HG03159 (cell line): ENCODE measurements at regions not wholly inside any gene's neighbourhood (a gene's known extent, or its start where the extent isn't known, plus 50 kb on each side); places are given as distances from the start of the nearest gene placed in this dataset.

ENCODE experiments used
- ATAC-seq: cut with Tn5 transposase; IDR thresholded peaks from one replicate; pipeline ENCODE4 v1.9.1; 2021; ENCODE audit warnings: mild to moderate bottlenecking, moderate library complexity; ENCODE audit not compliant: unreplicated experiment

- ATAC-seq, result no peak
Measured at GRCh38 chr20:52820641-52821292, 151.4 kb upstream of the TSHZ2 start.

GRCh38 chr20:52818491-52818890 is 153.7 kb upstream of the TSHZ2 start:
- ATAC-seq, result no peak

DNA sequence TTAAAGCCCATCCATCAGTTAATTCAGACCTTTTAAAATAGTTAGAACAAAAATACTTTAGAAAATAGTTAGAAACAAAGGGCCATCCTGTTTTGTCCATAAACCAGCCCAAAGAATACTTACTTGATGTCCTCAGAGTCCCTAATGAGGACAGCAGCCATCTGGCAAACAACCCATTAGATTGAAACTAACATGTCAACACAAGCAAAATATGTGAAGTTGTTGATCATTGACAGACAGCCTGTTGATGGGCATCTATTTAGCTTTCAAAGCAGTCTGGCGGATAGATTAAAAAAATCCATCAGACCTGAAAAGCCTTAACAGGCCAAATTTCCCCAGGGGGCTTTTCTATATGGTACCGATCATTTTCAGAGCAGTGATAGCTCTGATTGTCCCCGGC is 154.2 kb upstream of the TSHZ2 start:
- ATAC-seq, result no peak

GRCh38 chr20:52817511-52817910 is 154.6 kb upstream of the TSHZ2 start:
- no peak for ATAC-seq

GRCh38 chr20:52814371-52814770 is 157.8 kb upstream of the TSHZ2 start:
- ATAC-seq, result no peak

GRCh38 chr20:52812231-52812847 is 159.8 kb upstream of the TSHZ2 start:
- ATAC-seq, result no peak

- no peak for ATAC-seq
Measured at GRCh38 chr20:52809003-52809402, 163.2 kb upstream of the TSHZ2 start.

- ATAC-seq, result no peak
Measured at GRCh38 chr20:52806918-52807317, 165.2 kb upstream of the TSHZ2 start.

DNA sequence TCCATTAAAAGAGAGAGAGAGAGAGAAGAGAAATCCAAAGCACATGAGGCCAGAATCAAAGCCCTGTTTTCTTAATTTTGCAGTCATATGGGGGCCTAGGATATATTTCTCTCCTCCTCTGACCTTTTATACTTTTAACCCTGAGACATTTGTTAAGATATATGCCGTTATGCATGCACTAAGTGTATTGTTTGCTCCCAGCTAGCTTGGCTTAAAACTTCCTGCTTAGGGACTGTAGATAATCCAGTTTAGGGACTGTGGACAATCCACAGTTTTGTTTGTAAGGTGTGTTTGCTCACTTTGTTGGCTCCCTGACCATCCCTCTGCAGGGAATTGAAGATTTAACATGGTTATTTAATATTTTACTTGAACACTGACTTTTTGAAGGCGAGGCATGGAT is 166.3 kb upstream of the TSHZ2 start:
- ATAC-seq, result no peak

GRCh38 chr20:52805296-52805571 is 166.9 kb upstream of the TSHZ2 start:
- no peak for ATAC-seq

- ATAC-seq, result no peak
Measured at GRCh38 chr20:52804497-52805295, 167.5 kb upstream of the TSHZ2 start.

DNA sequence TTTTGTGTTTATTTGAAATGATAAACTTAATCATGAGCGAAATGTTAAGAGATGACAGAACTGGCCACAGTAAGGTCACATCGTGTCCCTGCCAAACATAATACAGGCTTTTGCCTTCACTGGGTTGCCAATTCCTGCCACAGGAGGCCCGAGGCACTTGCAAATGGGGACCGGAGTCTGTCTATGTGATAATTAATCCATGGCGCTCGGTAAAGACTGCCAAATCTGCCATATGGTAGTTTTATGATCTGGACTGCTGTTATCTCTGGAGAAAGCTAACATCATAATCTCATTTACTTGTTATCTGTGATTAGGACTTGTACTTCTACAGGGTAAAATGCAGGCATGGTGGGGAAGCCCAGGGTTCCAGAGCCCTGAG is 170.5 kb upstream of the TSHZ2 start:
- no peak for ATAC-seq

DNA sequence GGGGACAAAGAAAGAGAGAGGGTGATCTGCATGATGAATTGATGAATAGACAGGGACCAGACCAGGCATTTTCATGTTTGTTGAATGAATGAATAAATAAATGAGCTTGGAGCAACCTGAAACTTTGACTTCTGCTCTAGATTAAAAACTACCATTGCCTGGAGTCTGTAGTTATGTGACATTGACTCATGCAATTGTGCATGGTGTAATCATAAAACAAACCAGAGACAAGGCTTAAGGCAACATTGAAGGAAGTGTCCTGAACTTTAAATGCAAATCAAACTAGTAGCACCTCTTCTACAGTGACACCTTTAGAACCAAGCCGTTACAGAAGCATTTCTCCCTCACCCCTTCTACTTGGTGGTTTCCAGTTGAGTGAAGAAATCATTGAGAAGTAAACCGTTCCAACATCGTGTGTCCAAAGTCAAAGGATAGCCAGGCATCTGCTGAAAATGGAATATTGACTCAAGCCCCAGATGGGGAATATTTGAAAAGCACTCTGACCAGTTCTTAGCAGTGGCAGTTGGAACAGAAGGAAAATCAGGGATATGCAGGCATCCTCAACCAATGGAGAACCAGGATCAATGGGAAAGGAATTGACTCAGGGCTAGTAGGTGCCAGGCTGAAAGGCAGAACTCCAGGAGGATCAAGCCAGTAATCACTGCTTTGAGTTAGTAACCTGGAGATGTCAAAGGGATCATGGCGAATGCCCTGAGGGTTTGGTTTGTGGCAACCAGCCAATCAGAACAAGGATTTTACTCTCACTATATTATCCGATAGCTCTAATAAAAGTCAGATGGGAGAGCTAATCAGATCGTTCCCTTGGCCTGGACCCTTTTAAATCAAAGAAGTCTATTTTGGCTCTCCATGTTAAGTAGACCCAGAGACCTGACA is 171.2 kb upstream of the TSHZ2 start:
- ATAC-seq, result no peak

GRCh38 chr20:52799130-52799529 is 173.0 kb upstream of the TSHZ2 start:
- ATAC-seq, result no peak

DNA sequence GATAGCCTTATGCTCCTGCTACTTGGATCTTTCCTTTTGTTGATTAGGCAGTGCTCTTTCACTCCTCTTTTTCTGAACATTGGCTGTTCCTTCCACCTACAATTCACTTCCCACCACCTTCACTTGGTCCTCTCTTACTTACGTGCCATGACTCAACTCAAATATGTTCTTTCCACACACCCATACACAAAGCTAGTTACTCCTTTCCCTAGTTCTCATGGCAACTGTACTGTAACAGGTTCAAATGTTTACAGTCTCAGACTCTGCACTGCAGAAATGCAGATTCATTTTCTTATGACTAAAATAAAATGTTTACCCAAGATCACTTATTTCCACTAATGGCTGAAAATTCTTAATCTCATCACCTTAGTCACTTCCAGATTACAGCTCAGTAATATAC is 174.0 kb upstream of the TSHZ2 start:
- ATAC-seq, result no peak

DNA sequence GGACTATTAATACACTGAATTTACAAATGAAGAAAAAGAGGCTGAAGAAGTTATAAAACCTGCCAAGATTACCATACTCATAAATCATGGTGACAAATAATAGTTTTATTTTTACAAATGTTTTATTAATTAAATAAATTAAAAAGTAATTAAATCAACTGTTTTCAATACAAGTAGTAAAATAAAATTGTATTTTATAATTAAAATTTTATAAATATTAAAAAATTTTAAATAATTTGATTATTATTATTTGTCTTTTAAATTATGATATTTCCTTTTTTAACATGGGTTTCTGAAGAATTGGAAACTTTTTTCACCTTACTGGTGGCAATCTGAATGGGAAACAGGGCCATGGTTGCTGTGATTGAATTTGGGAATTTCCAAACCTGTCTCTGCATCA is 177.3 kb upstream of the TSHZ2 start:
- ATAC-seq, result no peak

DNA sequence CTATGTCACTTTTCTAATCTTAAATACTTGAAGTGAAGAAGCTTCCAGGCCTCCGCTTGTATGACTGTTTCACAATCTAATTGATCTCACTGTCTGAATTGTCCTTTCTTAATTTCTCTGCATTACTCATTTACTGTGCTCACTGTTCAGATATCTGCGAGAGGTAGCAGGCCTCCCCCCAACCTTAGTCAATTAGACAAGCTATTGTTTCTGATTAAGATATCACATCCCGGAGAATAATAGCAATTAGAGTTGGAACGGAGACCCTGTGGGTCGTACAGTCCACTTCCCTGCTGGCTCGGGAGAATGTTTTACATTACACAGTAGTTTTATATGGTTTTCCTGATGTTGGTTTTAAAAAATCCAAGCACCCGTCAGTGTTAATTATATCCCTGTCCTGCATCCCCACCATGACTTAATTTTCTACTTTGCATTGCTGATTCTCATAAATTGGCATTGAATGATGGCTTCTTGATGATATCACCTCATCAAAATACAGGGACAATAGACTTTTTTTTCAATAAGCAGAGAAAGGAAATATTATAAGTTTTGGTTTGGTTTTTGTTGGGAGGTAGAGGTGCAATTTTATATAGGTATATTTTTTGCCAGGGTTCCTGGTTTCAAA is 178.7 kb upstream of the TSHZ2 start:
- no peak for ATAC-seq

- ATAC-seq, result no peak
Measured at GRCh38 chr20:52791091-52791490, 181.1 kb upstream of the TSHZ2 start.

GRCh38 chr20:52789716-52790115 is 182.4 kb upstream of the TSHZ2 start:
- no peak for ATAC-seq

DNA sequence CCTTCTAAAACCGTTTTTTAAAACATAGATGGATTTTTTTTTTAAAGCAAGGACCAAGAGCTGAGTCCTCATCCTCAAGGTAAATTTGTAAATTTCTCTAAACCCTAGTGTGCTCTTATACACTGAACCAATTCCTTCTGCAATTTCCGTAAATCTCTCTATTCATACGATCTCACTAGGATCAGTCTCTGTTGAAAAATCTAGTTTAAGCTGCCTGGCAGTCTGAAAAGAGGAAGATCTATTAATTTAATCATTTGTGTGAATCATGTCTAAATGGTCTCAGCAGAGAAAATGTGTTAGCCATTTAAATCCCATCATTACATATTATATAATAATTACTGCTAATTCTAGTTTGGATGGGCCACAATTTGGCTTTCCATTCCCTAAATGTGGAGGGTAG is 184.2 kb upstream of the TSHZ2 start:
- no peak for ATAC-seq

- ATAC-seq, result no peak
Measured at GRCh38 chr20:52787216-52787615, 184.9 kb upstream of the TSHZ2 start.
